HEK293 (cell line): ENCODE measurements at regions not wholly inside any gene's neighbourhood (a gene's known extent, or its start where the extent isn't known, plus 50 kb on each side); places are given as distances from the start of the nearest gene placed in this dataset.
A peak's percentile ranks its signal among the peaks of the same experiment; 100 is the strongest.

Source experiments
- CTCF ChIA-PET: fragments of 350-600 bp; formaldehyde crosslinking; extraction: SDS; loops from one replicate; lab custom pipeline; 2021; ENCODE audit warnings: antibody characterized with exemption; lab: Yijun Ruan, JAX
- POLR2A ChIA-PET: fragments of 300-600 bp; formaldehyde crosslinking; extraction: SDS; loops from one replicate; lab custom pipeline; 2020; ENCODE audit warnings: antibody characterized with exemption, inconsistent platforms; lab: Yijun Ruan, JAX
- H3K27ac ChIP-seq: fragments of 200-500 bp; sonication (Bioruptor generic); 2 replicates; pipeline ENCODE4 v1.5.1; 2014; ENCODE audit warnings: low read depth, low read length, control low read depth, inconsistent platforms; ENCODE audit errors: extremely low read depth
- H3K36me3 ChIP-seq, 2 experiments: fragments of 200-500 bp in 1 of 2; sonication (Bioruptor generic) in 1 of 2; 1 replicate in 1 of 2; 2 replicates in 1 of 2; pipeline ENCODE4 v1.5.1; 2014 to 2017; ENCODE audit warnings: inconsistent platforms in 2 of 2, low read length in 2 of 2; ENCODE audit not compliant: control insufficient read depth in 2 of 2, insufficient read depth in 1 of 2
- H3K4me1 ChIP-seq: fragments of 200-500 bp; sonication (Bioruptor generic); 2 replicates; pipeline ENCODE4 v1.5.1; 2014; ENCODE audit warnings: mild to moderate bottlenecking, low read length, inconsistent platforms; ENCODE audit not compliant: control insufficient read depth, insufficient read depth
- H3K4me3 ChIP-seq: 2 replicates; pipeline ENCODE4 v1.5.1; 2011; ENCODE audit warnings: low read depth, mild to moderate bottlenecking, control low read depth, low read length, moderate library complexity
- H3K9me3 ChIP-seq: fragments of 200-500 bp; sonication (Bioruptor generic); 2 replicates; pipeline ENCODE4 v1.5.1; 2014; ENCODE audit warnings: low read depth, low read length, inconsistent platforms; ENCODE audit not compliant: control insufficient read depth, insufficient read depth
- HOXA7 ChIP-seq: sonication (generic); formaldehyde crosslinking; IDR thresholded peaks from 2 replicates; pipeline ENCODE4 v1.8.1; 2022; ENCODE audit warnings: missing genetic modification reagents, borderline replicate concordance
- PRDM6 ChIP-seq: fragments of 450-650 bp; formaldehyde crosslinking; IDR thresholded peaks from 2 replicates; pipeline ENCODE4 v1.5.1; 2017; ENCODE audit warnings: missing biosample characterization, missing genetic modification characterization
- SP7 ChIP-seq: fragments of 450-650 bp; formaldehyde crosslinking; IDR thresholded peaks from 2 replicates; pipeline ENCODE4 v1.5.1; 2016; ENCODE audit warnings: missing biosample characterization, missing genetic modification characterization
- ZBTB10 ChIP-seq: fragments of 450-650 bp; formaldehyde crosslinking; IDR thresholded peaks from 2 replicates; pipeline ENCODE4 v1.5.1; 2016; ENCODE audit warnings: missing biosample characterization, missing genetic modification characterization
- ZBTB21 ChIP-seq: fragments of 450-650 bp; formaldehyde crosslinking; IDR thresholded peaks from 2 replicates; pipeline ENCODE4 v1.5.1; 2017; ENCODE audit warnings: missing biosample characterization, missing genetic modification characterization
- ZBTB8A ChIP-seq: fragments of 450-650 bp; formaldehyde crosslinking; IDR thresholded peaks from 2 replicates; pipeline ENCODE4 v1.5.1; 2016; ENCODE audit warnings: missing biosample characterization, missing genetic modification characterization
- ZNF398 ChIP-seq: fragments of 450-650 bp; formaldehyde crosslinking; IDR thresholded peaks from 2 replicates; pipeline ENCODE4 v1.5.1; 2017; ENCODE audit warnings: missing biosample characterization, missing genetic modification characterization
- ZNF488 ChIP-seq: fragments of 450-650 bp; formaldehyde crosslinking; IDR thresholded peaks from 2 replicates; pipeline ENCODE4 v1.5.1; 2016; ENCODE audit warnings: missing biosample characterization, missing genetic modification characterization
- ZNF658 ChIP-seq: fragments of 450-650 bp; formaldehyde crosslinking; IDR thresholded peaks from 2 replicates; pipeline ENCODE4; 2016; ENCODE audit warnings: missing biosample characterization, missing genetic modification characterization
- ZNF792 ChIP-seq: fragments of 450-650 bp; formaldehyde crosslinking; IDR thresholded peaks from 2 replicates; pipeline ENCODE4 v1.5.1; 2016; ENCODE audit warnings: missing biosample characterization, missing genetic modification characterization

GRCh38 chr15:39127925-39128617, 452.8 kb upstream of the THBS1 start:
- no peaks in the 10 kb centered on the region for H3K9me3 ChIP-seq
- no peak overlapping the region for H3K27ac ChIP-seq
- TF ChIP-seq ZNF792 (tag by site-specific recombination) (0 out of 2 replicates have a peak, but pooled peaks have one; percentile 63), ZNF488 (tag by site-specific recombination) (no peak), PRDM6 (tag by site-specific recombination) (peak; percentile 22; the same call in 1 of the 2 replicates), SP7 (tag by site-specific recombination) (0 out of 2 replicates have a peak, but pooled peaks have one; percentile 24), ZBTB21 (tag by site-specific recombination) (no peak)
- POLR2A ChIA-PET: no interaction called here
- H3K36me3 ChIP-seq: no peaks in the 10 kb centered on the region
- H3K4me3 ChIP-seq: no peak overlapping the region
- CTCF ChIA-PET: interaction anchor here (1.0 to 1.7 kb wide), 2 partner anchors 44 to 311 kb away, joined by 3 read pairs; no protein-coding TSS in a partner anchor
- 0 out of 2 replicates have a peak, but pooled peaks cover 3% of the 10 kb centered on the region for H3K4me1 ChIP-seq

GRCh38 chr15:39128746-39129145, 452.1 kb upstream of the THBS1 start:
- Histone ChIP-seq H3K36me3 (no peaks in the 10 kb centered on the region), H3K4me1 (0 out of 2 replicates have a peak, but pooled peaks cover 3% of the 10 kb centered on the region), H3K4me3 (no peak overlapping the region), H3K9me3 (no peaks in the 10 kb centered on the region)
- POLR2A ChIA-PET: no interaction called here
- TF ChIP-seq ZBTB10 (tag by site-specific recombination): no peak
- TF ChIP-seq ZBTB8A: no peak
- TF ChIP-seq, all 188 proteins: peak for 0
- CTCF ChIA-PET: interaction anchor here (0.6 kb wide), 1 partner anchor 301 kb away, joined by 3 read pairs; no protein-coding TSS in a partner anchor
- H3K27ac ChIP-seq: no peak overlapping the region

- no peak overlapping the region for H3K4me3 ChIP-seq
- no peaks in the 10 kb centered on the region for H3K36me3 ChIP-seq
- TF ChIP-seq ZNF792 (tag by site-specific recombination): no peak
- TF ChIP-seq HOXA7 (CRISPR knock-in tag): no peak
- TF ChIP-seq ZNF658: no peak
- TF ChIP-seq ZNF398 (tag by site-specific recombination): no peak
- 0 out of 2 replicates have a peak, but pooled peaks cover 3% of the 10 kb centered on the region for H3K4me1 ChIP-seq
- POLR2A ChIA-PET: no interaction called here
- CTCF ChIA-PET: no interaction called here
- H3K9me3 ChIP-seq: no peaks in the 10 kb centered on the region
- no peak overlapping the region for H3K27ac ChIP-seq
These were observed 450.1 kb upstream of the THBS1 start for GRCh38 chr15:39130556-39131379.
